HL-60 (cell line): ENCODE measurements at regions not wholly inside any gene's neighbourhood (a gene's known extent, or its start where the extent isn't known, plus 50 kb on each side); places are given as distances from the start of the nearest gene placed in this dataset.
"Not testable (repeated sequence)": the region's sequence is repeated elsewhere in the genome, so short reads cannot be mapped to it uniquely, and the experiment has no call there.

Experiments
- DNase-seq, 2 experiments: peaks; one replicate each; pipeline ENCODE4 v3.0.0-alpha.2; 2010 to 2020; ENCODE audit warnings: low read depth in 1 of 2, low spot score in 1 of 2
- H3K27ac ChIP-seq: fragments of 250-450 bp; sonication (Bioruptor Pico); replicated peaks from 2 replicates; pipeline ENCODE4 v1.5.1; 2020; ENCODE audit warnings: mild to moderate bottlenecking, moderate library complexity
- H3K27me3 ChIP-seq: fragments of 250-450 bp; sonication (Bioruptor Pico); 2 replicates; pipeline ENCODE4 v1.5.1; 2021; ENCODE audit warnings: mild to moderate bottlenecking, moderate library complexity; ENCODE audit not compliant: insufficient read depth, poor library complexity, severe bottlenecking
- H3K4me3 ChIP-seq: replicated peaks from 2 replicates; pipeline ENCODE4 v1.5.1; 2011; ENCODE audit warnings: mild to moderate bottlenecking, control low read depth, low read length; ENCODE audit not compliant: insufficient read depth
- CTCF ChIP-seq: IDR thresholded peaks from one replicate; pipeline ENCODE4 v1.5.1; 2011; ENCODE audit warnings: low read length, control low read depth, inconsistent platforms; ENCODE audit not compliant: insufficient read depth
- GABPA ChIP-seq: IDR thresholded peaks from 2 replicates; pipeline ENCODE4 v1.6.1; 2012; ENCODE audit warnings: low read depth
- POLR2AphosphoS5 ChIP-seq: IDR thresholded peaks from 2 replicates; pipeline ENCODE4 v1.6.1; 2012; ENCODE audit warnings: low read depth
- REST ChIP-seq: IDR thresholded peaks from 2 replicates; pipeline ENCODE4 v1.6.1; 2012; ENCODE audit warnings: low read depth; ENCODE audit not compliant: insufficient replicate concordance
- SPI1 ChIP-seq: IDR thresholded peaks from 2 replicates; pipeline ENCODE4 v1.6.1; 2012; ENCODE audit warnings: low read depth, mild to moderate bottlenecking, borderline replicate concordance

- DNase-seq, result no peak
- no peak overlapping the region for H3K4me3 ChIP-seq
- no peak overlapping the region for H3K27ac ChIP-seq
- H3K27me3 ChIP-seq, result no peaks in the 10 kb centered on the region
- TF ChIP-seq REST (no peak), CTCF (no peak), SPI1 (peak; percentile 68), POLR2AphosphoS5 (no peak)
These were observed 926.6 kb downstream of the LTN1 start for GRCh38 chr21:28066076-28066475.

GRCh38 chr21:28063241-28064216 lies 929.1 kb downstream of the LTN1 start:
- DNase-seq, result no peak
- Histone ChIP-seq H3K27ac (no peak overlapping the region), H3K4me3 (no peak overlapping the region), H3K27me3 (no peaks in the 10 kb centered on the region)
- TF ChIP-seq GABPA, result no peak
- TF ChIP-seq REST, result no peak
- TF ChIP-seq POLR2AphosphoS5, result no peak
- TF ChIP-seq SPI1, result no peak
- TF ChIP-seq CTCF, result no peak

GRCh38 chr21:28052956-28053355 lies 939.7 kb downstream of the LTN1 start:
- H3K27ac ChIP-seq, H3K4me3 ChIP-seq, DNase-seq, H3K27me3 ChIP-seq: not testable (repeated sequence)

GRCh38 chr21:28051649-28052048 lies 941.0 kb downstream of the LTN1 start:
- not testable (repeated sequence) for H3K27ac ChIP-seq, H3K27me3 ChIP-seq, H3K4me3 ChIP-seq, DNase-seq

GRCh38 chr21:28035692-28036091 lies 957.0 kb downstream of the LTN1 start:
- H3K4me3 ChIP-seq, H3K27ac ChIP-seq, DNase-seq, H3K27me3 ChIP-seq: not testable (repeated sequence)

GRCh38 chr21:28034916-28035315 lies 957.8 kb downstream of the LTN1 start:
- H3K27ac ChIP-seq, DNase-seq, H3K4me3 ChIP-seq, H3K27me3 ChIP-seq: not testable (repeated sequence)

- H3K4me3 ChIP-seq, H3K27ac ChIP-seq, H3K27me3 ChIP-seq, DNase-seq: not testable (repeated sequence)
These were observed 958.3 kb downstream of the LTN1 start for GRCh38 chr21:28034334-28034733.

GRCh38 chr21:28032652-28033051 lies 960.0 kb downstream of the LTN1 start:
- not testable (repeated sequence) for H3K27me3 ChIP-seq, H3K4me3 ChIP-seq, H3K27ac ChIP-seq, DNase-seq

- H3K27me3 ChIP-seq, H3K27ac ChIP-seq, DNase-seq, H3K4me3 ChIP-seq: not testable (repeated sequence)
These were observed 961.6 kb downstream of the LTN1 start for GRCh38 chr21:28031066-28031465.
